Calu3 (cell line): ENCODE measurements at regions not wholly inside any gene's neighbourhood (a gene's known extent, or its start where the extent isn't known, plus 50 kb on each side); places are given as distances from the start of the nearest gene placed in this dataset.

Experiments
- BruUV-seq: library from RNA; stranded (reverse); fragments of 400-500 nt; replicated peaks from 2 replicates; lab custom pipeline; 2021; lab: Mats Ljungman, UMichigan
- CTCF ChIA-PET: fragments of 300-600 bp; sonication (Branson Sonifier 250); formaldehyde crosslinking; loops from one replicate; lab custom pipeline; 2022; ENCODE audit warnings: antibody characterized with exemption; lab: Charles Lee
- DNase-seq: peaks from one replicate; pipeline ENCODE4 v3.0.0; 2022
- H3K27ac Mint-ChIP-seq: one replicate; pipeline ENCODE4 v1.8.0; 2022; ENCODE audit warnings: mixed read lengths; ENCODE audit not compliant: unreplicated experiment
- H3K27me3 Mint-ChIP-seq: one replicate; pipeline ENCODE4 v1.8.0; 2022; ENCODE audit warnings: mixed read lengths; ENCODE audit not compliant: unreplicated experiment
- H3K36me3 Mint-ChIP-seq: one replicate; pipeline ENCODE4 v1.8.0; 2022; ENCODE audit warnings: mild to moderate bottlenecking, moderate library complexity, mixed read lengths; ENCODE audit not compliant: insufficient read depth, unreplicated experiment
- H3K4me1 Mint-ChIP-seq: one replicate; pipeline ENCODE4 v1.8.0; 2022; ENCODE audit warnings: mild to moderate bottlenecking, low read depth, mixed read lengths; ENCODE audit not compliant: unreplicated experiment
- H3K4me3 Mint-ChIP-seq: one replicate; pipeline ENCODE4 v1.8.0; 2022; ENCODE audit warnings: mild to moderate bottlenecking, low read depth, moderate library complexity, mixed read lengths; ENCODE audit not compliant: unreplicated experiment
- H3K9me3 Mint-ChIP-seq: one replicate; pipeline ENCODE4 v1.8.0; 2022; ENCODE audit warnings: low read depth, mixed read lengths; ENCODE audit not compliant: unreplicated experiment
- intact Hi-C: fragments of 100-400 bp; cut with micrococcal nuclease; formaldehyde crosslinking; loops from one replicate; pipeline ENCODE4 v1.10.0; 2022; ENCODE audit not compliant: unreplicated experiment
- TF ChIP-seq, protein P1 (sequence below): fragments of 200-600 bp; IDR thresholded peaks from one replicate; pipeline ENCODE4 v1.8.0; 2022; ENCODE audit warnings: antibody characterized with exemption; ENCODE audit not compliant: unreplicated experiment

DNA sequence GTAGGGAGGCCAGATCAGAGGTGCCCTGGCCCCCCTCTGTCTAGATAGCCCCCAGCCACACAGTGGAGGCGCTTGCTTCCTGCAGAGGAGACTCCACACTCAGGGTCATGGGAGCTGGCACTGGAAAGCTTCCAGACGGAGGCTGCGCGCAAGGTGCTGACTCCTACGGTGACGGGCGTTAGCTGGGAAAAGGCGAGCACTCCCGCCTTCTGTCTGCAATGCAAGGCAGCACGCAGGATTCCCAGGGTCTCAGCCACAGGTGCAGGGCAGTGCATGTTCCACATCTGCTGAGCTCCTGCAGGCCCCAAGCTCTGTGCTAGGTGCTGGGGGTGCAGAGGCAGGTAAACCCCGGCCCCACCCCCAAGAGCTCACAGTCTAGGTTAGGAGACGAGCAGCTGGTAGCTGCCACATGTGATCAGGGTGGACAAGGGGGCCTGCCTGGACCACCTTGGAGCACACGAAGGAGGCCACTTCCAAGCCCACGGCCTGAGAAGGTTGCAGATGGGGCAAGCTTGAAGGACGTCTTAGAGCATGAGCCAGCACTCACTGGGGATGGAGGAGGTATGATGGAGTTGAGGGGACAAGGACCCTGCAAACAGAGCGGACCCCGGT lies 310.9 kb upstream of the DIO3 start:
- CTCF ChIA-PET, result no interaction called here
- Mint-ChIP-seq H3K9me3 (no peaks in the 10 kb centered on the region), H3K4me1 (no peaks in the 10 kb centered on the region), H3K27ac (no peak overlapping the region), H3K36me3 (no peaks in the 10 kb centered on the region), H3K27me3 (peaks cover 19% of the 10 kb centered on the region), H3K4me3 (no peak overlapping the region)
- no TSS peak for BruUV-seq
- TF ChIP-seq, protein P1, sequence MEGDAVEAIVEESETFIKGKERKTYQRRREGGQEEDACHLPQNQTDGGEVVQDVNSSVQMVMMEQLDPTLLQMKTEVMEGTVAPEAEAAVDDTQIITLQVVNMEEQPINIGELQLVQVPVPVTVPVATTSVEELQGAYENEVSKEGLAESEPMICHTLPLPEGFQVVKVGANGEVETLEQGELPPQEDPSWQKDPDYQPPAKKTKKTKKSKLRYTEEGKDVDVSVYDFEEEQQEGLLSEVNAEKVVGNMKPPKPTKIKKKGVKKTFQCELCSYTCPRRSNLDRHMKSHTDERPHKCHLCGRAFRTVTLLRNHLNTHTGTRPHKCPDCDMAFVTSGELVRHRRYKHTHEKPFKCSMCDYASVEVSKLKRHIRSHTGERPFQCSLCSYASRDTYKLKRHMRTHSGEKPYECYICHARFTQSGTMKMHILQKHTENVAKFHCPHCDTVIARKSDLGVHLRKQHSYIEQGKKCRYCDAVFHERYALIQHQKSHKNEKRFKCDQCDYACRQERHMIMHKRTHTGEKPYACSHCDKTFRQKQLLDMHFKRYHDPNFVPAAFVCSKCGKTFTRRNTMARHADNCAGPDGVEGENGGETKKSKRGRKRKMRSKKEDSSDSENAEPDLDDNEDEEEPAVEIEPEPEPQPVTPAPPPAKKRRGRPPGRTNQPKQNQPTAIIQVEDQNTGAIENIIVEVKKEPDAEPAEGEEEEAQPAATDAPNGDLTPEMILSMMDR, result no peak
- DNase-seq, result no peak
- intact Hi-C loops, result no loop called here

DNA sequence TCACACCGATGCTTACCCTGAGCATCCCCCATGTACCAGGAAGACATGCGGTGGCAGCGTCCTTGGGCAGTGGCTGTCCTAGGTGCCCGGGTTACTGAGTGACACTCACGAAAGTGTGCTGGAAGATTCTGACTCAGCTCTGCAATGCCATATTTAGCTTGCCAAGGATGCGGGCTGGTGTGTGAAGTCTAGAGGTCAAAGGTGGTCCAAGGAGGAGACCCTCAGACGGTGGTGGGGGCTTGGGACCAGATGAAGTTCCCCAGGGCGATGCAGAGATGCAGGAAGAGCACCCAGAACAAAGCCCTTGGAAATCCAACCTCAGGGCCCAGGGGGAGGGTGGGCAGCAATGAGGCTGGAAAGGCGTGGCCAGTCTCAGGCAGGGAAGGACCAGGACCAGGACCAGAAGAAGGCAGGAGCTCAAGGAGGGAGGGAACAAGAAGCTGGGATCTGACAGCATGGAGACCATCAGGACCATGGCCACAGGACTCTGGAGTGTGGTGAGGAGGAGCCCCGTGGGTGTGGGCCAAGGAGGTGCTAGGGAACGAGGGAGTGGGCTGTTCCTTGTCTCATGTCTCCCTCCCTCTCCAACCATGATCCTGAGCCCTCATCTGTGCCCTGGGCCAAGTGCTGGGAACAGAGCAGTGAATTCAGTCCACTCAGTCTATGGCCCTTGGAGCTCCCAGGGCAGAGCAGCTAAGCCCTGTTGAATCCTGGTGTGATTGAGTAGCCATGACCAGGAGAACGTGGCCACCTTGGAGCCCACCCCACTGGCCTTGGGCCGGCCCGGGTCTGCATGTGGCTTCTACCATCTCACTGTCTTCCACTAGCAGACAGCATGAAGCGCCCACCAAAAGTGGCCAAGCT lies 310.1 kb upstream of the DIO3 start:
- H3K4me3 Mint-ChIP-seq, result no peak overlapping the region
- peaks cover 26% of the 10 kb centered on the region for H3K27me3 Mint-ChIP-seq
- no peak overlapping the region for H3K27ac Mint-ChIP-seq
- TF ChIP-seq, protein P1, result no peak
- H3K9me3 Mint-ChIP-seq, result no peaks in the 10 kb centered on the region
- DNase-seq, result no peak
- H3K4me1 Mint-ChIP-seq, result no peaks in the 10 kb centered on the region
- no peaks in the 10 kb centered on the region for H3K36me3 Mint-ChIP-seq
- CTCF ChIA-PET, result no interaction called here
- no TSS peak for BruUV-seq
- intact Hi-C loops, result no loop called here

DNA sequence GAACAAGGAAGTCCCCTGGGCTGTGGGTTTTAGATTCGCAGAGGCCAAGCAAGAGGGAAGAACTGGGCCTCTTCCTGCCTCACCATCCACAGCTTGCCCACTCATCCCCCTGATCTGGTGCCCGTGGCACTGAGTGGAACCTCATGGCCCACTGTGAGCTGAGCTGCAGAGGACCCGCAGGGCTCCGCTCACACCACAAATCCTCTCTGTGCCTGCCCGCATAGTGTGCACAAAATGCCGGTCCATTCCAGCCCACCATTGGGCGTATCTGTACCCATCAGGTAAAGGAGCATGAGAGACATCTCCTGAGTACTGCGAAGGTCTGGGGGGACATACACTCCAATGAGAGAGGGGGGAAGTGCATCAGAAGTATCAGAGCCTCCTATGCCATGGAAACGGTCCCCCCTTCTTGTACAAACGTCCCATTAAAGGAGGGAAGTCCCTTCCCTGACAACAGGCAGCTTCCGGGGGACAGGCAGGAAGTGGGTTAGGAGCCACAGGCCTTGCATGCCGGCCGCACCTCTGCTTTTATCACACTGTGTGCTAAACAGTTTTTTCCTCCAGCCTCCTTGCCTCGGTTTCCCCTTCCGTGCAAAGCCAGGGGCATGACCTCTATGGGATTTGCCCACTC lies 309.4 kb upstream of the DIO3 start:
- H3K27ac Mint-ChIP-seq, result no peak overlapping the region
- no TSS peak for BruUV-seq
- no peak for DNase-seq
- H3K4me1 Mint-ChIP-seq, result no peaks in the 10 kb centered on the region
- no peaks in the 10 kb centered on the region for H3K9me3 Mint-ChIP-seq
- intact Hi-C loops, result no loop called here
- peaks cover 27% of the 10 kb centered on the region for H3K27me3 Mint-ChIP-seq
- no peaks in the 10 kb centered on the region for H3K36me3 Mint-ChIP-seq
- CTCF ChIA-PET, result no interaction called here
- no peak overlapping the region for H3K4me3 Mint-ChIP-seq
- TF ChIP-seq, protein P1, result no peak

DNA sequence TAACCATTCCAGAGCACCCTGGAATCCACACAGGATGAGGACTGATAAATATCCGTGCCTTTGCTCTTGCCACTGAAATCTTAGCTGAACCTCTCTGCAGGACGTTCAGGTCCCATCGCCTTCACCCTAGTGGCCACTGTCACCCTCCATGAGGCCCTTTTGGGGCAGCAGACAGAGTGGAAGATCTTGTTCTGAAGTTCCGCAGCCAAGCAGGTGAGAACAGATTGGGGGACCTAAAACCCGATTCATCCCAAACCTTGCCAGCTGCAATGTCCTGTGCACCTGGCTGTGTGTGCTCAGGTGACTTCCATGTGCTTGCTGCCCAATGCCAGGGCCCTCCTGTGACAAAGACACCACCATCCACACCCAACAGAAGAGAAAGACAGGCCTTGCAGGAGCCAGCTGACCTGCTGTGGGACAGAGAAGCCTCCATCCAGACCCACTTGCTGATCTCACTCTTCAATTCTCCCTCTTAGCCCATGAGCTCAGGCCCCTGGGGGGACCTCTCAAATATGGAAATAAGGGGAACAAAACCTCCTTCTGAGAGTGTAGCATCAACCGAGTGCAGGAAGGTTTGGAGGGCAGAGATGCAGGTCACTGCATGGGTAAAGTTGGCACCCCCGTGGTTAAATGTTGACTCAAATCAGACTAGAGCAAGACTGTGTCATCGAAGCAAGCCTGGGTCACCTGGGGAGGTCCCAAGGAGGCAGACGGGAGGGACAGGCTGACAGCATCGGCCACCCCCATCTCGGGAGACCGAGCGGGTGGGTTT lies 308.7 kb upstream of the DIO3 start:
- TF ChIP-seq, protein P1, result no peak
- H3K9me3 Mint-ChIP-seq, result no peaks in the 10 kb centered on the region
- H3K36me3 Mint-ChIP-seq, result no peaks in the 10 kb centered on the region
- H3K27me3 Mint-ChIP-seq, result peaks cover 27% of the 10 kb centered on the region
- CTCF ChIA-PET, result no interaction called here
- no peaks in the 10 kb centered on the region for H3K4me1 Mint-ChIP-seq
- intact Hi-C loops, result no loop called here
- DNase-seq, result no peak
- no peak overlapping the region for H3K4me3 Mint-ChIP-seq
- no TSS peak for BruUV-seq
- no peak overlapping the region for H3K27ac Mint-ChIP-seq
